ENCODE measurements at regions not wholly inside any gene's neighbourhood (a gene's known extent, or its start where the extent isn't known, plus 50 kb on each side); places are given as distances from the start of the nearest gene placed in this dataset.

GRCh38 chr3:31445701-31446100 lies 87.0 kb upstream of the STT3B start:
- TF ChIP-seq CTCF (IDR thresholded peaks at IDR 0.05; ENCODE audit: insufficient read depth, low read depth, low read length) = no peak
- TF ChIP-seq EZH2 (IDR thresholded peaks at IDR 0.05; ENCODE audit: insufficient read depth, low read length) = no peak
